Neural crest cell (in vitro differentiated cells): ENCODE measurements at regions not wholly inside any gene's neighbourhood (a gene's known extent, or its start where the extent isn't known, plus 50 kb on each side); places are given as distances from the start of the nearest gene placed in this dataset.

Experiments
- DNase-seq: peaks from one replicate; pipeline ENCODE4 v3.0.0; 2021; ENCODE audit warnings: low read depth, mixed read lengths, low spot score
- H3K27ac Mint-ChIP-seq: one replicate; pipeline ENCODE4 v1.8.0; 2021; ENCODE audit warnings: mild to moderate bottlenecking, mixed read lengths; ENCODE audit not compliant: unreplicated experiment
- H3K27me3 Mint-ChIP-seq: 2 replicates; pipeline ENCODE4 v1.8.0; 2021; ENCODE audit warnings: low read depth, mild to moderate bottlenecking, mixed read lengths
- H3K36me3 Mint-ChIP-seq: 2 replicates; pipeline ENCODE4 v1.8.0; 2021; ENCODE audit warnings: low read depth, mild to moderate bottlenecking, mixed read lengths
- H3K4me1 Mint-ChIP-seq: 2 replicates; pipeline ENCODE4 v1.8.0; 2021; ENCODE audit warnings: mixed read lengths
- H3K4me3 Mint-ChIP-seq: one replicate; pipeline ENCODE4 v1.8.0; 2021; ENCODE audit warnings: mild to moderate bottlenecking, mixed read lengths
- H3K9me3 Mint-ChIP-seq: 2 replicates; pipeline ENCODE4 v1.8.0; 2021; ENCODE audit warnings: mixed read lengths
- CTCF ChIP-seq: fragments of 200-600 bp; sonication (generic); conservative IDR thresholded peaks from 2 replicates; pipeline ENCODE4 v1.5.0; 2021; ENCODE audit warnings: antibody characterized with exemption, mild to moderate bottlenecking

GRCh38 chr18:28350821-28351220, 173.9 kb upstream of the CDH2 start:
- H3K4me3 Mint-ChIP-seq, result no peak overlapping the region
- peaks cover 4% of the 10 kb centered on the region for H3K9me3 Mint-ChIP-seq
- no peak overlapping the region for H3K27ac Mint-ChIP-seq
- TF ChIP-seq CTCF, result no peak
- H3K4me1 Mint-ChIP-seq, result no peaks in the 10 kb centered on the region
- no peaks in the 10 kb centered on the region for H3K27me3 Mint-ChIP-seq
- H3K36me3 Mint-ChIP-seq, result no peaks in the 10 kb centered on the region
- no peak for DNase-seq

GRCh38 chr18:28342231-28342630, 165.3 kb upstream of the CDH2 start:
- H3K36me3 Mint-ChIP-seq, result no peaks in the 10 kb centered on the region
- no peak overlapping the region for H3K27ac Mint-ChIP-seq
- no peak overlapping the region for H3K4me3 Mint-ChIP-seq
- peaks cover 6% of the 10 kb centered on the region for H3K9me3 Mint-ChIP-seq
- TF ChIP-seq CTCF, result no peak
- H3K27me3 Mint-ChIP-seq, result no peaks in the 10 kb centered on the region
- H3K4me1 Mint-ChIP-seq, result no peaks in the 10 kb centered on the region
- no peak for DNase-seq

GRCh38 chr18:28338316-28338715, 161.4 kb upstream of the CDH2 start:
- no peak overlapping the region for H3K4me3 Mint-ChIP-seq
- no peaks in the 10 kb centered on the region for H3K27me3 Mint-ChIP-seq
- no peaks in the 10 kb centered on the region for H3K9me3 Mint-ChIP-seq
- H3K4me1 Mint-ChIP-seq, result no peaks in the 10 kb centered on the region
- H3K27ac Mint-ChIP-seq, result no peak overlapping the region
- TF ChIP-seq CTCF, result no peak
- no peak for DNase-seq
- H3K36me3 Mint-ChIP-seq, result no peaks in the 10 kb centered on the region

- no peaks in the 10 kb centered on the region for H3K9me3 Mint-ChIP-seq
- no peak overlapping the region for H3K4me3 Mint-ChIP-seq
- no peaks in the 10 kb centered on the region for H3K36me3 Mint-ChIP-seq
- no peak for TF ChIP-seq CTCF
- H3K27me3 Mint-ChIP-seq, result no peaks in the 10 kb centered on the region
- H3K27ac Mint-ChIP-seq, result no peak overlapping the region
- H3K4me1 Mint-ChIP-seq, result no peaks in the 10 kb centered on the region
- DNase-seq, result no peak
Measured at GRCh38 chr18:28334516-28334915, 157.6 kb upstream of the CDH2 start.

GRCh38 chr18:28332071-28332470, 155.1 kb upstream of the CDH2 start:
- TF ChIP-seq CTCF, result no peak
- H3K4me1 Mint-ChIP-seq, result no peaks in the 10 kb centered on the region
- no peaks in the 10 kb centered on the region for H3K36me3 Mint-ChIP-seq
- no peak overlapping the region for H3K27ac Mint-ChIP-seq
- no peak for DNase-seq
- no peaks in the 10 kb centered on the region for H3K9me3 Mint-ChIP-seq
- no peaks in the 10 kb centered on the region for H3K27me3 Mint-ChIP-seq
- H3K4me3 Mint-ChIP-seq, result no peak overlapping the region

- Mint-ChIP-seq H3K4me3 (no peak overlapping the region), H3K27ac (no peak overlapping the region), H3K9me3 (no peaks in the 10 kb centered on the region), H3K36me3 (no peaks in the 10 kb centered on the region), H3K27me3 (no peaks in the 10 kb centered on the region), H3K4me1 (no peaks in the 10 kb centered on the region)
- DNase-seq, result no peak
- no peak for TF ChIP-seq CTCF
Measured at GRCh38 chr18:28331551-28331950, 154.6 kb upstream of the CDH2 start.
